ENCODE measurements at regions not wholly inside any gene's neighbourhood (a gene's known extent, or its start where the extent isn't known, plus 50 kb on each side); places are given as distances from the start of the nearest gene placed in this dataset.
"Not testable (repeated sequence)": the region's sequence is repeated elsewhere in the genome, so short reads cannot be mapped to it uniquely, and the experiment has no call there.

GRCh38 chr2:231644426-231644825, 51.8 kb downstream of the TEX44 start:
- no peak for DNase-seq

- DNase-seq = no peak
These were observed 53.8 kb downstream of the TEX44 start for GRCh38 chr2:231646476-231646875.

GRCh38 chr2:231648579-231649174, 56.0 kb downstream of the TEX44 start:
- DNase-seq = peak; percentile 89

- not testable (repeated sequence) for DNase-seq
These were observed 56.8 kb upstream of the PTMA start for GRCh38 chr2:231651561-231651960.

GRCh38 chr2:231655488-231655887, 52.8 kb upstream of the PTMA start:
- no peak for DNase-seq

GRCh38 chr2:231655894-231656293, 52.4 kb upstream of the PTMA start:
- DNase-seq = peak; percentile 74

Measured in NCI-H510A treated with DMSO at 0.1 percent for 48 hours (cell line).